ACHN (cell line): ENCODE measurements at regions not wholly inside any gene's neighbourhood (a gene's known extent, or its start where the extent isn't known, plus 50 kb on each side); places are given as distances from the start of the nearest gene placed in this dataset.
"Not testable (repeated sequence)": the region's sequence is repeated elsewhere in the genome, so short reads cannot be mapped to it uniquely, and the experiment has no call there.

ENCODE experiments used
- DNase-seq: peaks from one replicate; pipeline ENCODE4 v3.0.0-alpha.2; 2015
- in situ Hi-C: cut with HindIII; loops from 2 replicates; pipeline ENCODE4 v1.10.0; 2017; ENCODE audit warnings: low sequenced_read_pairs, low pct_ligation_motif_present, low pct_unique_long_range_greater_than_20kb

GRCh38 chr1:170789063-170789462 is 125.1 kb downstream of the PRRX1 start:
- no peak for DNase-seq
- in situ Hi-C loops = no loop called here

DNA sequence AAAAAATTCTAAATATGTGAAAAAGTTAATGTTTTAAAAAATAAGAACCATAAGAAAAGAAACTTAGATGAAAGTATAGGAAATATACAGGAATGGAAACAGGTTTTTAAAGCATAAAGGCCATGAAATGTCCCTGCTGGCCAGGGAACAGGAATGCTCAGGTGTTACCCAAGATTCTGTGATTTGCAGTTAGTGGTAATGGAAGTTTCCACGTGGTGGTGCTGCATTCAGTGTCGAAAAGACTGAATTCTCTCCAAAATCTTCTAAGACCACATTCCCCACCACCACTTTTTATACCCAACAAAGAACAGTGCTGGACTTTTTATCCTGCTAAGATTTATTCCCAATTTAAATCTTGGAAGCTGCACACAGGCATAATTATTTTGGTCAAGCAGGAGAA is 126.2 kb downstream of the PRRX1 start:
- no peak for DNase-seq
- in situ Hi-C loops = no loop called here

GRCh38 chr1:170790651-170791071 is 126.7 kb downstream of the PRRX1 start:
- in situ Hi-C loops = no loop called here
- no peak for DNase-seq

- no peak for DNase-seq
- in situ Hi-C loops = no loop called here
Observed at GRCh38 chr1:170791941-170792340, 128.0 kb downstream of the PRRX1 start.

DNA sequence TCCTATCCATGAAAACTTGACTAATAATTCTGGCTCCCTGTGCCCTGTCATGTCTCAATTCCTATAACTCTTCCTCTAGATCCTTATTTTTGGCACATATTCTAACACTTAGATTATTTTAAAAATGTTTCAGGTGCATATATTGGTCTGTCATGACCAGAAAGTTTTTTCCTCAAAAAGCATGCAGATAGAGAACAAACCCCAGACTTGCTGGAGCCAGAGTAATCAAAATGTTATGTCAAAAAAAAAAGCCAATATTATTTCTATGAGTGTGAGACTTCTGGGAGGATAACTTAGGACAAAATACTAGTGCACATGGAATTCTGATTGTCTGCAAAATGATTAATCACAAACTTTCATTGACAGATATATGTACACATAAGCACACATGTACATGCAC is 135.1 kb upstream of the MROH9 start:
- in situ Hi-C loops = no loop called here
- DNase-seq = no peak

DNA sequence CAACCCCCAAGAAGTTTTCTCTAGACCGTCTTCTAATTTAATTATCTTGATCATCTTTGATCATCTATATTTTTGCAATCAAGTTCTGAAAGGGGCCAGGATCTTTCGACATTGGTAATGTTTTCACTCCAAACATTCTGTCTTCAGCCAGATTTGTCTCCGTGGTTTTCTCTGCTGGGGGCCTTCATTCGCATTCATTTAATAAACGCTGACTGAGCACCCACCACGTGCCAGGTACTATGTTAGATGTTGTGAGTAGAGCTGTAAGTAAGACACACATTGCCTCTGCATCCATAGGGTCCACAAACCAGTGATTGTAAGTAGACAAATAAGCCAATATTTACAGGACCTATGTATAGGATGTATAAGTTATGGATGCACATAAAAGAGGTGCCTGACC is 134.5 kb upstream of the MROH9 start:
- DNase-seq = no peak
- in situ Hi-C loops = no loop called here

DNA sequence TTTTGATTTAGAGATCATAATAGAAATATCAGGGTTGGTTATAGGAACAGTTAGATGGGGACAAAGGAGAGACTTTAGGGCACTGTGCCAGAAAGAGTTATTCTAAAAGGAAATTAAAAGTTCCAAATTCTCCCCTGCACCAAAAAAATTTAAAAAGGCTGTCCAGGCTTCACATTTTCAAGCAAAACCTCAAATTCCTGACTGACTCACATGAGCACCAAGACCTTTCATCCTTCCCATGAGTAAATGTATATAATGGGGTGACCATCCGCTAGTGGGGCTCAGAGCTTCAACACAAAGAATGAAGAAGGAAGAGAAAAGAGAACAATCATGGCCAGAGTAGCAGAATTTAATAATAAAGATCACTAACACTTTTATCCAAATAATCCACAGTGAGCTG is 131.6 kb upstream of the MROH9 start:
- DNase-seq = no peak
- in situ Hi-C loops = no loop called here

DNA sequence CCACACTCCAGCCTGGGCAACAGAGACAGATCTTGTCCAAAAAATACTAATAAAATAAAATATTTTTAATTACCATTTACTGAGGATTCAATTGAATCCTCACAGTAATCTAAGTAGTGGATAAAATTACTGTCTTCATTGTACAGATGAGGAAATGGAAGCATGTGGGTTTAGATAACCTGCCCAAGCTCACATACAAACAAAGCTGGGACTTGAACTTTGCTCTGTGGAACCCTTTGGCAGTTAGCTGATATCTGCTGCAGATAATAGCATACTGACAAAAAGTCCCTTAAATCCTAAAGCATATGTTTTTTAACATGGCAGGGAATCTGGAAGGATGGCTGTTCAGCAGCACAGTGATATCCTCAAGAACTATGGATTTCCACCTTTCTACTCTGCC is 130.9 kb upstream of the MROH9 start:
- DNase-seq = no peak
- in situ Hi-C loops = no loop called here

DNA sequence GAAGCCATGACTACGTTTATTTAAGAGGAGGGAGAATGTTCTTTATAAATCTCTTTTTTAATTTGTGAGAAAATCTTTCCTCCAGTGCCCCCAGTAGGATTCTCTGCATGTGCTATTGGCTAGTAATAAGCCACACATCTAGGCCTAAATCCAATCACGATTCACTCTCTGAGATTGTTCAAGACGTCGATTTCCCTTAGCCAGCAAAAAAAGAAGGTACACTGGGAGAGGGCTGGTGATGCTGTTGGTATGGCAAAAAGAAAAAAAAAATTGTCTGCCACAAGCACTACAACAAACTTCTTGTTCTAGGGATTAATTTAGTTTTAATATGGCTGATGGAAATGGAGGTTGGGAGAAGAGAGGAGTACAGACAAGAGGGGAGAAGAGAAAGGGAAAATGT is 130.5 kb upstream of the MROH9 start:
- no peak for DNase-seq
- in situ Hi-C loops = no loop called here

DNA sequence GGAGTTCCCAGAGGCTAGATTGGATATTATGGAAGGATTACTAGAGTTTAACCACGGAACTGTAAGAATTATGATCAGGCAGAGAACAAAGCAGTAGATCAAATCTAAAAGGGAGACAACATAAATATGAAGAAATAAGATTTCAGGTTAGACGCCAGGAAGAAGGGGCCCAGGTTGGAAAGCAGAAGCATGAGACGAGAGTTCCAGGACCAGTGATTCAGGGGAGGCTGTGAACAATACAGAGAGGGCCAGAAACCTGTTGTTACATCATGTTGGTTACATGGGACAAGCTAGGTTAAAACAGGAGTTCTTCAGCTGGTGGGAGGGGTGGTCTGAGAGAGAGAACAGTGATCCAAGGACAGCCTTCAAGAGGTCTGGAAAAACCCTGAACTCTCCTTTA is 128.4 kb upstream of the MROH9 start:
- DNase-seq = no peak
- in situ Hi-C loops = no loop called here

DNA sequence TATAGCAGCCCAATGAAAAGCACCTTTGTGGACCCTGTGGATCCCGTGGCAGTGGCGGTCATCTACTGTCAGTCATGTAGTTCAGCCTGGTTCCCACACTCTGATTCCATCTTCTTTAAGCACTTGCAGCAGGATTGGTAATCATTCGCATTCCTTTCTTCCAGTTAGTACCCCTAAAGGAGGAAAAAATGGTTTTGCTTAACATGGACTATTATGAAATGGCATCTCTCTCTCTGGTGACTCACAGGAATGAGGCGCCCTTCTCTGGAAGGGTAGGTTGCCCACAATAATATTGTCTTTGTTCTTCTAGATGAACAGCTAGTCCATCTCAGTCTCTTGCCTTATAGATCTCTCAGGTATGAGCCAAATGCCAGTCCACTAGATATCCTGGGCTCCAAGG is 127.9 kb upstream of the MROH9 start:
- in situ Hi-C loops = no loop called here
- no peak for DNase-seq

DNA sequence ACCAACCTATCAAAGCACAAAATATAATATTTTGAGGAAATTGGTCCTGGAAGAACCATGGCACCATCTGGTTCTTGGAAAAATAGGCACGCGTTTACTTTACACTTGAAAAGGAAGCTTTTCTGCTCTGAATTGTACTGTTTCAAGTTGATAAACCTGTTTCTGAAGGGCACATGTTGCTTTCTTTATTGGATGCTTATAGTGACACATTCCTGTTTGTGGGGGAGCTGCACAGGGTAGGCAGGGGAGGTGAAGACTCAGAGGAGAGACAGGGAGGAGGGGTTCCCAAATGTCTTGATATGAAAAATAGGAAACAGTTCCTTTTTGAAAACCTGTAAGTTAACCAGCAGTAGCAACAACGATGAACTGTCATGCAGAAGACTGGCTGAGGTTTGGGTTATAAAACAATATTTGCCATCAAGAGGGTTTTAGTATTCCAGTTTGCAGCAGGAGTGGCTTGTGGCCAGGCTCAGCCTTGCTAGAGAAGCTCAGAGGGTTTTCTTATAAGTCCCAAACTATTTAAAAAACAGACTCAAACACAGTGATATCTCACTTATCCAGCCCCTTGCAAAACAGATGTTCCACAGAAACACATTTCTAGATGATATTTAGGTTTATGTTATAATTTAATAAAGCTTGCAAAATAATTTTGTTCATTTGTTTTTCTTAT is 127.0 kb upstream of the MROH9 start:
- DNase-seq = no peak
- in situ Hi-C loops = no loop called here

DNA sequence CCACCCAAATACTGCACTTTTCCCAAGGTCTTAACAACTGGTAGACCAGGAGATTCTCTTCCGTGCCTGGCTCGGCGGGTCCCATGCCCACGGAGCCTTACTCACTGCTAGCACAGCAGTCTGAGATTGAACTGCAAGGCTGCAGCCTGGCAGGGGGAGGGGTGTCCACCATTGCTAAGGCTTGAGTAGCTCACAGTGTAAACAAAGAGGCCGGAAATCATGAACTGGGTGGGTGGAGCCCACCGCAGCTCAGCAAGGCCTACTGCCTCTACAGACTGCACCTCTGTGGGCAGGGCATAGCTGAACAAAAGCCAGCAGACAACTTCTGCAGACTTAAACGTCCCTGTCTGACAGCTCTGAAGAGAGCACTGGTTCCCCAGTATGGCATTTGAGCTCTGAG is 124.3 kb upstream of the MROH9 start:
- in situ Hi-C loops, DNase-seq: not testable (repeated sequence)

DNA sequence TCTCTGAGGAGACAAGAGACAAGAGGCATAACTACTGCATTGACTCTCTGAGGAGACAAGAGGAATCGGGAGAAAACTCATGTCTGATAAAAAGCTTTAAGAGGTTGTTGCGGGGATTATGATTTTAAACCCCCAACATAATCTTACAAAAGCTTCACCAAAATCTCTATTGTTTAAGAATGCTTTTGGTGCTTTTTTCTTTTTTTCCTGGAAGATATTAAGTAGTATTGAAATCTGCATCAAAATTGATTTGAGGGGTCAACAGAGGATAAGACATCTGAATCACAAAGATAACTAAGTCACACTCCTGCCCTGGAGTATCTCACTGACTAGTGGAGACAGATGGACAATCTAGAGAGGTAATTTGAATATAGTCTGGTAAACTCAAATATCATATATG is 115.6 kb upstream of the MROH9 start:
- DNase-seq = no peak
- in situ Hi-C loops = no loop called here

DNA sequence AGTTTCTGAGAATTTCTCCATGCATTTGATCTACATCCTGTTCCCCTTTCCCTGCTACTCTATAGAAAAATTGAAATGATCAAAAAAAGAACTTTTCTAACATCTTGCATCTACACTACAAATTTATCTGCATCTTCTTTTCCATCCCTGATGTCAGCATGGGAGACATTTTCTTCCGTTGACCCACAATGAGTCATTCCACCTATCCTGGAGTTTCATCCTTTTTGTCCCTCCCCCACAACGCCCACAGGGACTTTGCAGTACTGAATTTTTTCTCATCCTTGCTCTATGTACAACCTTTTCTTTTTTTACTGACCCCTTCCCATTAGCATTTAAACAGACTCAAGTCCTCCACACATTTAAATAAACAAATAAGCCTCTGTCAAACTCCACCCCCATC is 112.2 kb upstream of the MROH9 start:
- in situ Hi-C loops = no loop called here
- DNase-seq = no peak

GRCh38 chr1:170831276-170831675 is 104.1 kb upstream of the MROH9 start:
- in situ Hi-C loops = no loop called here
- DNase-seq = no peak

DNA sequence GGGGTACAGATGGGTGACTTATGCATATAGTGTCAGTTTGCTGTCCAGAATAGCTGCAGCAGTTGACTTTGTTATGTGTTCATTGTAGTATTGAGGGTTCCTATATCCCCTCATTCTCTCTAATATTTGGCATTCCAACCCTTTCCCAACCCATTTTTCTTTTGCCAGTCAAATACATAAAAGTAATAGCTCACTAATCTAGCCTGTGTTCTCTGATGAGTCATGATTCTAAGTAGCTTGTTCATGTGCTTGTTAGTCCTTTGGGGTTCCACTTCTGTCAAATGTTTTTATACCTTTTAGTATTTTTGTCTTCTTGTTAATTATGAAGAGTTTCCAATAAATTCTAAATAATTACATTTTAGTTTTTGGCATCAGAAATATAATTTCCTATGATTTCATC is 99.2 kb upstream of the MROH9 start:
- in situ Hi-C loops = no loop called here

GRCh38 chr1:170840371-170840770 is 95.0 kb upstream of the MROH9 start:
- in situ Hi-C loops = no loop called here
- no peak for DNase-seq

More for the DNA sequence above, 99.2 kb upstream of the MROH9 start:
- peak; percentile 8 for DNase-seq

- DNase-seq = no peak
- in situ Hi-C loops = no loop called here
Observed at GRCh38 chr1:170853302-170853701, 82.0 kb upstream of the MROH9 start.

DNA sequence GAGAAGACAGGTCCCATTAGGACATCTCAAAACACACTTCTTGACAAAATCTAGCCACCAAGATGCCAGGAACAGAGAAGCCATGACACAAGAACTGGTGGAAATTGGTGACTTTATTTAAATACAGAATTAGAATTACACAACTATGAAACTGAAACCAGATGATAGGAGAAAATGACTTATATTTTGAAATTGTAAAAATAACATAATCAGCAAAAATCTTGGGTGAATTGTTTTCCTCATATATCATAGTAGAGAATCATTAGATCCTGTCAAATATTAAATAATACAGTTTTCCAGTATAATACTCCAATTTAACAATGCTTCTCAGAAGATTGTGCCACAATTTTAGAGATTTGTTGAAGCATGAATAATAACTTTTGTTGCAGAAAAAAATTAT is 81.5 kb upstream of the MROH9 start:
- DNase-seq = no peak
- in situ Hi-C loops = no loop called here

- in situ Hi-C loops = no loop called here
- no peak for DNase-seq
Observed at GRCh38 chr1:170854677-170855076, 80.7 kb upstream of the MROH9 start.
